IPS DF 6.9 (cell line): ENCODE measurements at regions not wholly inside any gene's neighbourhood (a gene's known extent, or its start where the extent isn't known, plus 50 kb on each side); places are given as distances from the start of the nearest gene placed in this dataset.
"Not testable (repeated sequence)": the region's sequence is repeated elsewhere in the genome, so short reads cannot be mapped to it uniquely, and the experiment has no call there.

Experiments
- DNase-seq: peaks from one replicate; pipeline ENCODE4 v3.0.0-alpha.2; 2013; ENCODE audit warnings: low read depth, low spot score
- H3K27ac ChIP-seq: one replicate; pipeline ENCODE4 v1.5.1; 2013; ENCODE audit warnings: low read length, control low read depth
- H3K27me3 ChIP-seq: 2 replicates; pipeline ENCODE4 v1.6.1; 2013; ENCODE audit warnings: mild to moderate bottlenecking, low read length; ENCODE audit not compliant: control insufficient read depth, insufficient read depth
- H3K36me3 ChIP-seq: 2 replicates; pipeline ENCODE4 v1.6.1; 2013; ENCODE audit warnings: low read length; ENCODE audit not compliant: control insufficient read depth, insufficient read depth
- H3K4me1 ChIP-seq: 2 replicates; pipeline ENCODE4 v1.6.1; 2013; ENCODE audit warnings: low read length; ENCODE audit not compliant: control insufficient read depth, insufficient read depth
- H3K4me3 ChIP-seq: 2 replicates; pipeline ENCODE4 v1.5.1; 2013; ENCODE audit warnings: mild to moderate bottlenecking, low read length
- H3K9me3 ChIP-seq: 2 replicates; pipeline ENCODE4 v1.6.1; 2013; ENCODE audit warnings: low read length, inconsistent platforms; ENCODE audit not compliant: control insufficient read depth, insufficient read depth
- WGBS: extraction: QIAGEN DNeasy Blood & Tissue Kit; methylation state at CpG from one replicate; pipeline ENCODE4 v1.1.7; 2013; ENCODE audit warnings: mixed read lengths, missing lambda C conversion rate; ENCODE audit not compliant: insufficient read length, insufficient coverage; 5-methylcytosine and 5-hydroxymethylcytosine counted together

DNA sequence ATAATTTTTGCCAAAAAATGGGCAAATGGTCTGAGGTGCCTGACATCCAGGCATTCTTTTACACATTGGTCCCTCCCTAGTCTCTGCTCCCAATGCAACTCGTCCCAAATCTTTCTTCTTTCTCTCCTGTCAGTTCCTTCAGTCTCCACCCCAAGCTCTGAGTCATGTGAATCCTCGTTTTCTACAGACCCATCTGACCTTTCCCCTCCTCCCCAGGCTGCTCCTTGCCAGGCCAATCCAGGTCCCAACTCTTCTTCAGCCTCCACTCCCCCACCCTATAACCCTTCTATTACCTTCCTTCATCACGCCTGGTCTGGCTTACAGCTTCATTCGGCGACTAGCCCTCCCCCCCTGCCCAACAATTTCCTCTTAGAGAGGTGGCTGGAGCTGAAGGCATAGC, 55.3 kb downstream of the BBS10 start:
- not testable (repeated sequence) for H3K4me3 ChIP-seq, H3K9me3 ChIP-seq, H3K27me3 ChIP-seq, DNase-seq, H3K36me3 ChIP-seq, H3K4me1 ChIP-seq, H3K27ac ChIP-seq
- WGBS, result no CpG with 5 or more reads among the region's 5 CpGs

DNA sequence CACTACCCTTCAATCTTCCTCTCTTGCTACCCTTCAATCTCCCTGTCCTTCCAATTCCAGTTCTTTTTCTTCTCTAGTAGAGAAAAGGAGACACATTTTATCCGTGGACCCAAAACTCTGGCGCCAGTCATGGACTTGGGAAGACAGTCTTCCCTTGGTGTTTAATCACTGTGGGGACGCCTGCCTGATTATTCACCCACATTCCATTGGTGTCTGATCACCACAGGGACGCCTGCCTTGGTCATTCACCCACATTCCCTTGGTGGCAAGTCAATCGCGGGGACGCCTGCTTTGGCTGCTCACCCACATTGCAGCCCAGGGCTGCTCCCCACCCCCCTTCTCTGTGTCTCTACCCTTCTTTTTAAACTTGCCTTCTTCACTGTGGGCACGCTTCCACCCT, 55.9 kb downstream of the BBS10 start:
- WGBS, result no CpG with 5 or more reads among the region's 8 CpGs
- H3K36me3 ChIP-seq, H3K27me3 ChIP-seq, H3K4me3 ChIP-seq, H3K4me1 ChIP-seq, H3K9me3 ChIP-seq, DNase-seq, H3K27ac ChIP-seq: not testable (repeated sequence)

DNA sequence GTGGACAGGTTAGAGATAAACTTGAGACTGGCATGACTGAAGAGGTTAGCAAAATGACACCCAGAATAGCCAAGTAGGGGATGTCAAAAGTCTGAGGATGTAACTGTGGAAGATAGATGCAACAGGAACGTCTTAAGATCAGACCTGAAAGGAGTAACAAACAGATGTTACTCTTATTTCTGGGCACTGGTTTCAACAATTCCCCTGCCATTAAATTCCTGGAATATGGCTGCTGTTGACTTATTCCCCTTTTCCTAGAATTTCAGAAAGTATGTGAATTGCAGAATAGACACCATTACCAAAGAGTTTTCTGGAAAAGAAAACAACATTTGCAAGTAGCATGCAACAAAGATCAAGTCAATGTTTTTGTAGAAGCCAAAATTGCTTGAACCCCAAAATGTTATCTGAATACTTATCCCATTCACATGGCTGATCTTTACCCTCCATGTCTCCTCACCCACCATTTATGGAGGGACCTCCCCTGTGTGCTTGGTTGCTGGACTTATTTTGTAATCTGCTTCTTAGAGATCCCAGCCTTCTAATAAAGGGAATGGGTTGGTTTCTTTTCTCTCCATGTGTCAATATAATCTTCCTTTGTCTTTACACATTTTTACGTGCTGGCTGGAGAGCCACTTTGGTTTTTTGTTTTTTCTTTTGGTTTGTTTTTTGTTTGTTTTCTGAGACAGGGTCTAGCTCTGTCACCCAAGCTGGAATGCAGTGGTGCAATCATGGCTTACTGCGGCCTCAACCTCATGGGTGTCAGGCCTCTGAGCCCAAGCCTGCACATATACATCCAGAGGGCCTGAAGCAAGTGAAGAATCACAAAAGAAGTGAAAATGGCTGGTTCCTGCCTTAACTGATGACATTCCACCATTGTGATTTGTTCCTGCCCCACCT, 57.0 kb downstream of the BBS10 start:
- no CpG with 5 or more reads among the region's 3 CpGs for WGBS

DNA sequence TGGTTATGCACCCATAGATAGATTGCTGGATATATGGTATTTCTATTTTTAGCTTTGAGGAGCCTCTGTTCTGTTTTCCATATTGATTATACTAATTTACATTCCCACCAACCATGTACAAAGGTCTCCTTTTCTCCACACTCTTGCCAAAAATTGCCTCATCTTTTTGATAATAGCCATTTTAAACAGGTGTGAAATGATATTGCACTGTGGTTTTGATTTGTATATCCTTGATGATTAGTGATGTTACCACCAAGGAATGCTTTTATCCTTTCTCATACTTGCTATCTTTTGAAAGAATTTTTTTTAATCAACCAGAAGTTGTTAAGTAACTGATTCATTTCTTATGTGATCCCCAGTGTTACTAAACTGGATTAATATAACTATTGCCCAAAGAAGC, 60.0 kb downstream of the BBS10 start:
- Histone ChIP-seq H3K9me3 (no peaks in the 10 kb centered on the region), H3K4me1 (peaks cover 4% of the 10 kb centered on the region; the same call in 1 of the 2 replicates), H3K4me3 (no peak overlapping the region), H3K27me3 (no peaks in the 10 kb centered on the region), H3K27ac (no peak overlapping the region), H3K36me3 (no peaks in the 10 kb centered on the region)
- no peak for DNase-seq

More for the DNA sequence above, 57.0 kb downstream of the BBS10 start:
- H3K4me1 ChIP-seq, result no peaks in the 10 kb centered on the region
- no peaks in the 10 kb centered on the region for H3K36me3 ChIP-seq
- H3K4me3 ChIP-seq, result no peak overlapping the region
- no peak for DNase-seq
- no peaks in the 10 kb centered on the region for H3K27me3 ChIP-seq
- no peaks in the 10 kb centered on the region for H3K9me3 ChIP-seq
- no peak overlapping the region for H3K27ac ChIP-seq

DNA sequence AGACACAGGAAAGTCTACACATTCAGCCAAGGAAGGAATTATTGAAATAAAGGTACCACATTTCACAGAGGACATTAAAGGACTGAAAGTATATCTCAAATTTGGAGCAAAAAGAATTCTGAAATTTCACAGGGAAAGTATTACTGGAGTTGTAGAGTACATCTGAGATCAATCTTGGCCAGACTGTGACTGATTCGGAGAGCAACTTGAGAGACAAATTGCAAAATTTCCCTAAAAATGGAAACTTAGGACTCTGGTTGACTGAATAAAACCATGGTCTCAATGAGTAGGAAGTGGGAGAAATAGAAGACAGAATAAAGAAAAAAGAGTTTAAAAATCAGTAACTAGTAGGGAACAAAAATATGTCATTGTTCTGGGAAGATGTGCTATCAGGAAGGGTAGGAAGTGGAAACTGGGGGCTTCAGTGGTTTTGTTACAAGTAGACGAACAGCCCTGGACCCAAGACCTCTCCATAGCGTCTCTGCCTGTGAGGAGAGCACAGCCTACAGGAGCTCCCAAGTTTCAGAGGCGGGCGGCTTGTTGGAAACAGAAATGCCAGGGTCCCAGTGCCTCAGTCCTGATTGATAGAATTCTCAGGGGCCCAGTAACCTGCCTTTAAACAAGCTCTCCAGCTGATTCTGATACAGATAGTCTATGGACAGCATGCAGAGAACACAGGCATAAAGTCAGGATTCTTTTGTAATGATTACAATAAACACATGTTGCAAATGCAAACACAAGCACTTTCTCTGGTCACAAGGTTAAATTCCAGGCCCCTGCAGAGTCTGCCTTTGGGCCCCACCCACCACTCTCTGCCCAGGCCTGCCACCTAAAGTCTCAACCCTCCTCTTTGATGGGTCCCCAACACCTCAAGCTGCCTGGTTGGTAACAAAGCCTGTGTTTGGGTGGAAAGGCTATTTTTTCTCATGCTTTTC, 63.1 kb downstream of the BBS10 start:
- Histone ChIP-seq H3K4me1 (peaks cover 4% of the 10 kb centered on the region; the same call in 1 of the 2 replicates), H3K9me3 (no peaks in the 10 kb centered on the region), H3K27ac (no peak overlapping the region), H3K4me3 (no peak overlapping the region), H3K27me3 (no peaks in the 10 kb centered on the region), H3K36me3 (no peaks in the 10 kb centered on the region)
- DNase-seq, result no peak
- no CpG with 5 or more reads among the region's 5 CpGs for WGBS

DNA sequence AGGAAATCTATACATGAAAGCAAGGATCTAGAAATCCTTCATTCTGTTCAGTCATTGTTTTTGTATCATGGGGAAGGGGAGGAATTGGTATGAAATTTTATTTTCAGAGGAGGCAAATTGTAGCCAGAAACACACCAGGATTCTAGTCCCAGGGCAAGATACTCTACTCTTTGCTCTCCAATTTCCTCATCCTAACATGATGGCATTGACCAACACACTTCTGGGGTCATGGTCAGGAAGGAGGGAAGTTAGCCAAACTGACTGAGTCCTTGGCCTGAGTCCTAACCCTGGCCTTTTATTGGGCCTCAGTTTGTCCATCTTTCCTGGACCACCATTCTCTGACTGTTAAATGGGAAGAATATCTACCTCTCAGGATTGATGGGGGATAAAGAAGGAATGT, 65.5 kb downstream of the BBS10 start:
- Histone ChIP-seq H3K4me1 (peaks cover 4% of the 10 kb centered on the region; the same call in 1 of the 2 replicates), H3K27ac (no peak overlapping the region), H3K27me3 (no peaks in the 10 kb centered on the region)

DNA sequence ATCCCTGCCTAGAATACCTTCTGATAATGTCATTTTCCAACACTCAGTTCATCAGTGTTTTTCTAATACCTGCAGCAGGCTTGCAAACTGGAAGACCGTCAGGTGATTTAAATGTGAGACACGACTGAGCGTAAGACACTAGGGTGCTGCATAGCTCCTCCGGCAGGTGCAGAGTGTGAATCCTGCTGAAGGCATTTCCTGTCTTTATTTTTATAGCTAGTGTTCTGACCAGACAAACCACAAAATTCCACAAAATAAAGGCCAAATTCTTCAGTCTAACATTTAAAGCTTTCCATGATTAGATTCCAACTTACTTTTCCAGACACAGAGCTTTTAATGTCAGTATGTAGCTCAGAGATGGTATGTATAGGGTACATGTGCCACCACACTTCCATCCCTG, 70.7 kb downstream of the BBS10 start:
- no peak overlapping the region for H3K4me3 ChIP-seq
- no peaks in the 10 kb centered on the region for H3K27me3 ChIP-seq
- no peaks in the 10 kb centered on the region for H3K36me3 ChIP-seq
- H3K9me3 ChIP-seq, result no peaks in the 10 kb centered on the region
- no peaks in the 10 kb centered on the region for H3K4me1 ChIP-seq
- H3K27ac ChIP-seq, result no peak overlapping the region
- DNase-seq, result no peak
- no CpG with 5 or more reads among the region's 4 CpGs for WGBS

More for the DNA sequence above, 65.5 kb downstream of the BBS10 start:
- no peak for DNase-seq
- no peak overlapping the region for H3K4me3 ChIP-seq
- no peaks in the 10 kb centered on the region for H3K9me3 ChIP-seq
- no peaks in the 10 kb centered on the region for H3K36me3 ChIP-seq

DNA sequence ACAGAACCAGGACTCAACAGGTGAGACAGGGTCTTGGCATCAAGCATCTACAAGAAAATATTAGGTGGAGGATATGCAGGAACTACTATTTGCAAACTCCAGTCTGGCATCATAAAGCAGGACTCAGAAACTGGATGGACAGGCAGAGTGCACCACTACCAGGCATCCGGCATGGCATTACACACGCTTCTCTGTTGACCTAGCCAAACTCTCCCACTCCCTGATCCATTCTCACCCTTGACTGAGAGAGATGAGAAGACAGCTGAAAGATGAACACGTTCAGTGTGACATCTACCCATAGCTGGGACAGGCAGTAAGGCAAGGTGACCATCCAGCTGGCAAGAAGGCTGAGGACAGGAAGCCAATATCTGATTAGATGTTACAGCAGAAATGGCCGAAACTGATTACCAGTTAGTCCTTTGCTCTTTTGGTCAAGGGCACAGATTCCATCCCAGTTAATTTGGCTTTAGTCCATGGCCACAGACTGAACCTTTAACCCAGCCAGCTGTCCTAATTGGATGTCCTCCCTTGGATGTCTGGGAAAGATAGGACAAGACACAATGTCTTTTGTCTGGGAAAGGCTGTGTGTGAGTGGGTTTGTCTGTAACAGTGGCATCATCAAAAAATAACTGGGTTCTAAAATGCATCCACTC, 71.6 kb downstream of the BBS10 start:
- no peaks in the 10 kb centered on the region for H3K36me3 ChIP-seq
- no peak overlapping the region for H3K27ac ChIP-seq
- H3K4me1 ChIP-seq, result peaks cover 2% of the 10 kb centered on the region; the same call in 1 of the 2 replicates
- WGBS, result no CpG with 5 or more reads among the region's 4 CpGs
- H3K27me3 ChIP-seq, result no peaks in the 10 kb centered on the region
- DNase-seq, result no peak
- no peak overlapping the region for H3K4me3 ChIP-seq
- no peaks in the 10 kb centered on the region for H3K9me3 ChIP-seq

DNA sequence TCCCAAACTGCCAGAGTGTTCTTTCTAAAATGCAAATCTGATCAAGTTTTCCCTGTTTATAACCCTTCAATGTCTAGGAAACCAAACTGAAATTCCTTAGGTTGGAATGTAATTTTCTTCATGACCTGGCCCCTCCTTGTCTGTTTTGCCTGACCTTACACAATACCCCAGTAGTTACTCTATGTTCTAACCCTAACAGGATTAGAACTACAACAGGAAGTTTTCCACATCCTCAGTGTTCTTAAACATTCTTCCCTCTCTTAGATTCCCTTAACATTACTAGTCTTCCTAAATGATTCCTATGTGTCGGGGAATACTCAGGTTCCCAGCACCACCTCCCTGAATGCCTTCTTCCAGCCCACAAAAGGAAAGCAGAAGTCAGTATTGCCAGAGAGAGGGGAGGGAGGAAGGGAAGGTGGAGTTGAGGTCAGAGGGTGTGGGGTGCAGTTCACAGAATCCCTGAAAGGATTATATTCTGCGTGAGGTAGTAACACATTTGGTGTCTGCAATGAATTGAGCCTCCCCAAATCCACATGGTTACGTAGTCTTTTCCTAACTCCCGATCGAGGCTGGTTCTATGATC, 72.6 kb downstream of the BBS10 start:
- H3K4me1 ChIP-seq, result peaks cover 2% of the 10 kb centered on the region; the same call in 1 of the 2 replicates
- no peak for DNase-seq

More for the DNA sequence above, 72.6 kb downstream of the BBS10 start:
- Histone ChIP-seq H3K27me3 (no peaks in the 10 kb centered on the region), H3K4me3 (no peak overlapping the region), H3K27ac (no peak overlapping the region), H3K9me3 (no peaks in the 10 kb centered on the region), H3K36me3 (no peaks in the 10 kb centered on the region)
- no CpG with 5 or more reads among the region's 5 CpGs for WGBS
